Mesothelial cell of epicardium (in vitro differentiated cells): ENCODE measurements at regions not wholly inside any gene's neighbourhood (a gene's known extent, or its start where the extent isn't known, plus 50 kb on each side); places are given as distances from the start of the nearest gene placed in this dataset.

Source experiments
- DNase-seq, 2 experiments: peaks; one replicate each; pipeline ENCODE4 v3.0.0; 2021; ENCODE audit warnings: low spot score in 2 of 2; ENCODE audit not compliant: unreplicated experiment in 2 of 2
- H3K27ac Mint-ChIP-seq: 2 replicates; pipeline ENCODE4 v1.8.0; 2021; ENCODE audit warnings: mixed read lengths
- H3K27me3 Mint-ChIP-seq: 2 replicates; pipeline ENCODE4 v1.8.0; 2021; ENCODE audit warnings: low read depth, mixed read lengths
- H3K36me3 Mint-ChIP-seq: 2 replicates; pipeline ENCODE4 v1.8.0; 2021; ENCODE audit warnings: mixed read lengths
- H3K4me1 Mint-ChIP-seq: 2 replicates; pipeline ENCODE4 v1.8.0; 2021; ENCODE audit warnings: mixed read lengths
- H3K4me3 Mint-ChIP-seq: 2 replicates; pipeline ENCODE4 v1.8.0; 2021; ENCODE audit warnings: mild to moderate bottlenecking, moderate library complexity, mixed read lengths
- H3K9me3 Mint-ChIP-seq: 2 replicates; pipeline ENCODE4 v1.8.0; 2021; ENCODE audit warnings: mixed read lengths
- CTCF ChIP-seq: fragments of 200-600 bp; sonication (generic); IDR thresholded peaks from one replicate; pipeline ENCODE4 v1.5.0; 2021; ENCODE audit warnings: antibody characterized with exemption; ENCODE audit not compliant: unreplicated experiment

- Mint-ChIP-seq H3K4me3 (peak overlapping the region; percentile 87), H3K4me1 (peaks cover 41% of the 10 kb centered on the region), H3K9me3 (no peaks in the 10 kb centered on the region), H3K36me3 (no peaks in the 10 kb centered on the region), H3K27ac (peak overlapping the region; percentile 95), H3K27me3 (peaks cover 9% of the 10 kb centered on the region)
- no peak for TF ChIP-seq CTCF
- peak in 1 of 2 experiments; percentile 50 for DNase-seq
Observed at GRCh38 chr11:16604794-16605388, 133.6 kb upstream of the C11orf58 start.

GRCh38 chr11:16603890-16604793, 134.3 kb upstream of the C11orf58 start:
- H3K27ac Mint-ChIP-seq = peak overlapping the region; percentile 95

GRCh38 chr11:16603245-16603644, 135.2 kb upstream of the C11orf58 start:
- Mint-ChIP-seq H3K9me3 (no peaks in the 10 kb centered on the region), H3K4me3 (peak overlapping the region; percentile 87), H3K27ac (peak overlapping the region; percentile 95), H3K4me1 (peaks cover 49% of the 10 kb centered on the region), H3K36me3 (no peaks in the 10 kb centered on the region), H3K27me3 (peaks cover 9% of the 10 kb centered on the region)
- no peak for DNase-seq
- TF ChIP-seq CTCF = no peak

More at GRCh38 chr11:16603890-16604793, 134.3 kb upstream of the C11orf58 start:
- TF ChIP-seq CTCF = no peak
- peaks cover 9% of the 10 kb centered on the region for H3K27me3 Mint-ChIP-seq
- H3K4me1 Mint-ChIP-seq = peaks cover 45% of the 10 kb centered on the region
- H3K4me3 Mint-ChIP-seq = peak overlapping the region; percentile 87
- H3K9me3 Mint-ChIP-seq = no peaks in the 10 kb centered on the region
- peak in 1 of 2 experiments; percentile 52 for DNase-seq
- H3K36me3 Mint-ChIP-seq = no peaks in the 10 kb centered on the region

- H3K36me3 Mint-ChIP-seq = no peaks in the 10 kb centered on the region
- H3K27ac Mint-ChIP-seq = no peak overlapping the region
- peaks cover 52% of the 10 kb centered on the region for H3K4me1 Mint-ChIP-seq
- no peak for DNase-seq
- H3K27me3 Mint-ChIP-seq = peaks cover 6% of the 10 kb centered on the region
- no peak for TF ChIP-seq CTCF
- H3K9me3 Mint-ChIP-seq = no peaks in the 10 kb centered on the region
- no peak overlapping the region for H3K4me3 Mint-ChIP-seq
Observed at GRCh38 chr11:16598906-16599305, 139.5 kb upstream of the C11orf58 start.

GRCh38 chr11:16598032-16598431, 140.4 kb upstream of the C11orf58 start:
- H3K36me3 Mint-ChIP-seq = no peaks in the 10 kb centered on the region
- peaks cover 2% of the 10 kb centered on the region for H3K27me3 Mint-ChIP-seq
- TF ChIP-seq CTCF = no peak
- H3K4me1 Mint-ChIP-seq = peaks cover 43% of the 10 kb centered on the region
- H3K9me3 Mint-ChIP-seq = no peaks in the 10 kb centered on the region
- no peak for DNase-seq
- H3K27ac Mint-ChIP-seq = no peak overlapping the region
- H3K4me3 Mint-ChIP-seq = no peak overlapping the region
